ENCODE measurements at regions not wholly inside any gene's neighbourhood (a gene's known extent, or its start where the extent isn't known, plus 50 kb on each side); places are given as distances from the start of the nearest gene placed in this dataset.

GRCh38 chr3:167188592-167188991, 191.5 kb downstream of the ZBBX start:
- no peaks in the 10 kb centered on the region for H3K4me1 ChIP-seq
- no peaks in the 10 kb centered on the region for H3K79me2 ChIP-seq (ENCODE audit: low read depth)
- TF ChIP-seq EZH2phosphoT487 (IDR thresholded peaks at IDR 0.05) (no peak), CTCF (IDR thresholded peaks at IDR 0.05) (no peak), EZH2 (IDR thresholded peaks at IDR 0.05) (no peak)
- H3K36me3 Mint-ChIP-seq, result no peaks in the 10 kb centered on the region
- no peak overlapping the region for H3K4me3 ChIP-seq
- no peak overlapping the region for H3K4me3 Mint-ChIP-seq
- no peak overlapping the region for H3K27ac ChIP-seq
- H4K20me1 ChIP-seq (ENCODE audit: low read depth), result no peaks in the 10 kb centered on the region
- H3F3A ChIP-seq (ENCODE audit: low read depth), result no peaks in the 10 kb centered on the region
- H3K9me3 ChIP-seq (ENCODE audit: low read depth), result no peaks in the 10 kb centered on the region
- H3K9me3 Mint-ChIP-seq, result peaks cover 5% of the 10 kb centered on the region
- no peak overlapping the region for H2AFZ ChIP-seq (replicated peaks)
- H3K27me3 ChIP-seq, result no peaks in the 10 kb centered on the region
- H3K4me1 Mint-ChIP-seq, result no peaks in the 10 kb centered on the region
- H3K36me3 ChIP-seq, result no peaks in the 10 kb centered on the region
- H3K4me2 ChIP-seq, result no peak overlapping the region
- no peak for DNase-seq (ENCODE audit: low spot score)
- H3K27me3 Mint-ChIP-seq (ENCODE audit: insufficient read depth, low read depth), result no peaks in the 10 kb centered on the region
- no peak overlapping the region for H3K27ac Mint-ChIP-seq
- H3K9ac ChIP-seq, result no peak overlapping the region

DNA sequence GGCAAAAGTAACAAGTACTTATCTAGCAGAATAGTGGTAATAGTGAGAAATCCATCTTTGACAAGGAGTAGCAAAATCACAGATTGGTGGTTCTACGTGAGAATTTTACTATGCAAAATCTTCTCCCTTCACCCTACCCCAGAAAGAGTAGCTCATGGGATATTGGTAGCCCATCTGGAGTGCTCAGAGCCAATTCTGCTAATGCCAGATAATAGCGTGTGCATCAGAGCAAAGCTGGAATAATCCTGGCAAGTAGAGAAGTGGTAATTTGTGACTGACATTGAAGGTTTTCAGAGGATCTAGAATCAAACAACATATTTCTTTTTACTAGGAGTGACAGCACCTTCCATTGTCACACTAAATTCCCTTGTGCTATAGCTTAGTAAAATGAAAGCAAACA, 192.9 kb downstream of the ZBBX start:
- H3K9ac ChIP-seq, result no peak overlapping the region
- H3K4me1 Mint-ChIP-seq, result no peaks in the 10 kb centered on the region
- H3K4me2 ChIP-seq, result no peak overlapping the region
- H3K27me3 ChIP-seq, result no peaks in the 10 kb centered on the region
- H3K9me3 ChIP-seq (ENCODE audit: low read depth), result no peaks in the 10 kb centered on the region
- H3K4me3 Mint-ChIP-seq, result no peak overlapping the region
- H3K36me3 Mint-ChIP-seq, result no peaks in the 10 kb centered on the region
- TF ChIP-seq CTCF (IDR thresholded peaks at IDR 0.05), result no peak
- TF ChIP-seq EZH2 (IDR thresholded peaks at IDR 0.05), result no peak
- no peak for TF ChIP-seq EZH2phosphoT487 (IDR thresholded peaks at IDR 0.05)
- no peak overlapping the region for H3K4me3 ChIP-seq
- no peaks in the 10 kb centered on the region for H3K27me3 Mint-ChIP-seq (ENCODE audit: insufficient read depth, low read depth)
- no peaks in the 10 kb centered on the region for H3F3A ChIP-seq (ENCODE audit: low read depth)
- no peaks in the 10 kb centered on the region for H4K20me1 ChIP-seq (ENCODE audit: low read depth)
- H3K4me1 ChIP-seq, result no peaks in the 10 kb centered on the region
- no peaks in the 10 kb centered on the region for H3K36me3 ChIP-seq
- H2AFZ ChIP-seq (replicated peaks), result no peak overlapping the region
- no peak overlapping the region for H3K27ac ChIP-seq
- no peak for DNase-seq (ENCODE audit: low spot score)
- H3K9me3 Mint-ChIP-seq, result peaks cover 1% of the 10 kb centered on the region
- H3K79me2 ChIP-seq (ENCODE audit: low read depth), result no peaks in the 10 kb centered on the region
- no peak overlapping the region for H3K27ac Mint-ChIP-seq

- H3K4me3 Mint-ChIP-seq, result no peak overlapping the region
- H3K27me3 ChIP-seq, result no peaks in the 10 kb centered on the region
- H3K36me3 ChIP-seq, result no peaks in the 10 kb centered on the region
- H3K27ac Mint-ChIP-seq, result no peak overlapping the region
- no peak overlapping the region for H3K4me2 ChIP-seq
- no peak overlapping the region for H2AFZ ChIP-seq (replicated peaks)
- TF ChIP-seq EZH2 (IDR thresholded peaks at IDR 0.05), result no peak
- TF ChIP-seq CTCF (IDR thresholded peaks at IDR 0.05), result peak; percentile 45
- no peaks in the 10 kb centered on the region for H3K36me3 Mint-ChIP-seq
- H3K4me3 ChIP-seq, result no peak overlapping the region
- no peak overlapping the region for H3K9ac ChIP-seq
- no peaks in the 10 kb centered on the region for H4K20me1 ChIP-seq (ENCODE audit: low read depth)
- peak; percentile 39 for DNase-seq (ENCODE audit: low spot score)
- H3K4me1 ChIP-seq, result no peaks in the 10 kb centered on the region
- H3K4me1 Mint-ChIP-seq, result no peaks in the 10 kb centered on the region
- no peak overlapping the region for H3K27ac ChIP-seq
- no peaks in the 10 kb centered on the region for H3K27me3 Mint-ChIP-seq (ENCODE audit: insufficient read depth, low read depth)
- no peaks in the 10 kb centered on the region for H3K9me3 Mint-ChIP-seq
- no peaks in the 10 kb centered on the region for H3F3A ChIP-seq (ENCODE audit: low read depth)
- H3K9me3 ChIP-seq (ENCODE audit: low read depth), result no peaks in the 10 kb centered on the region
- no peaks in the 10 kb centered on the region for H3K79me2 ChIP-seq (ENCODE audit: low read depth)
Observed at GRCh38 chr3:167184511-167184910, 195.6 kb downstream of the ZBBX start.

DNA sequence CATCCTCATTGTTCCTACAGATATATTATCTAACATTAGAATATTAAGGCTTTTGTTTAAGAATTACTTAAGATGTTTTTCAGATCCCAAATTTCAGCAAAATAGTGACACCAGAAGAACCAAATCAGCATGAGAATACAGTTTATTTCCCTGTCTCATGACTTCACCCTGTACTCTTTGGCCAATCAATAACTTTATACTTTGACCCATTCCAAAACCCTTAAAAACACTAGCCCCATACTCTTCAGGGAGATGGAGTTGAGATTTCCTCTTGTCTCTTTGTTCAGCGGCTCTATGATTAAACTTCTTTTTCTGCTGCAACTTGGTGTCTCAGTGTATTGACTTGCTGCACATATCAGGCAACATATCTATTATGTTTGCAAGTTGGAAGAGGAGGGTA, 207.7 kb downstream of the ZBBX start:
- peaks cover 1% of the 10 kb centered on the region for H3K36me3 Mint-ChIP-seq
- H3K27me3 ChIP-seq, result peaks cover 26% of the 10 kb centered on the region
- peaks cover 4% of the 10 kb centered on the region for H3K9me3 Mint-ChIP-seq
- H3K79me2 ChIP-seq (ENCODE audit: low read depth), result no peaks in the 10 kb centered on the region
- H3K27ac ChIP-seq, result no peak overlapping the region
- H3K4me3 ChIP-seq, result no peak overlapping the region
- TF ChIP-seq CTCF (IDR thresholded peaks at IDR 0.05), result no peak
- no peak for TF ChIP-seq EZH2 (IDR thresholded peaks at IDR 0.05)
- TF ChIP-seq EZH2phosphoT487 (IDR thresholded peaks at IDR 0.05), result no peak
- no peak overlapping the region for H3K9ac ChIP-seq
- H3K4me1 Mint-ChIP-seq, result peaks cover 5% of the 10 kb centered on the region
- H3K4me1 ChIP-seq, result peaks cover 4% of the 10 kb centered on the region
- no peaks in the 10 kb centered on the region for H4K20me1 ChIP-seq (ENCODE audit: low read depth)
- H2AFZ ChIP-seq (replicated peaks), result no peak overlapping the region
- H3K36me3 ChIP-seq, result no peaks in the 10 kb centered on the region
- no peak overlapping the region for H3K4me2 ChIP-seq
- no peaks in the 10 kb centered on the region for H3F3A ChIP-seq (ENCODE audit: low read depth)
- H3K9me3 ChIP-seq (ENCODE audit: low read depth), result no peaks in the 10 kb centered on the region
- peaks cover 2% of the 10 kb centered on the region for H3K27me3 Mint-ChIP-seq (ENCODE audit: insufficient read depth, low read depth)
- H3K27ac Mint-ChIP-seq, result no peak overlapping the region
- no peak overlapping the region for H3K4me3 Mint-ChIP-seq
- DNase-seq (ENCODE audit: low spot score), result no peak
